ENCODE measurements at regions not wholly inside any gene's neighbourhood (a gene's known extent, or its start where the extent isn't known, plus 50 kb on each side); places are given as distances from the start of the nearest gene placed in this dataset.

DNA sequence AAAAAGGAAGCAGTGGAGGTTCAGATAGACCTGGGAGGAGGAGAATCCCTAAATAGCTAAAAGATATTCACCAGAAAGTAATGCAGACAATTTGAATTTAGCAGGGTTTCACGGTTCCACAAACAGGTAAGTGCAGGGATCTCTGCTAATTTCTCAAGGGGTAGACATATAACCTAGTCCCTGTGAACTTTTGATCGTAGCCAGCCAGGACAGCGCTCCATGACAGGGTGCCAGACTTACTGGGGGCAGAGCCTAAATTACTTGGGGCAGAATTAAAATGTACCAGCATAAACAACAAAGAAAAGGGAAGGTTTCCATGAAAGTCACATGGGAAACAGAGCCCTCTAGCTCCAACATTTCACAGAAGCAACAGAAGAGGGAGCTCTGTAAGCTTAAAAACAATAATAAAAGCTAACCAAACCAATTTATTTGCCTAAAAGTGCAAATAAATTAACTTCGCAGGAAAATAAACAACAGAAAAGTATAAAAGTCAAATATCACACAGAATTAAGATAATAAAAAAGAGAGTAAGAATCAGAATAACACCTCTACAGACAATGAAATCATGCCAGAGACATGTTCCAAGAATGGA, 198.3 kb downstream of the DUSP10 start:
- TF ChIP-seq, protein P1, sequence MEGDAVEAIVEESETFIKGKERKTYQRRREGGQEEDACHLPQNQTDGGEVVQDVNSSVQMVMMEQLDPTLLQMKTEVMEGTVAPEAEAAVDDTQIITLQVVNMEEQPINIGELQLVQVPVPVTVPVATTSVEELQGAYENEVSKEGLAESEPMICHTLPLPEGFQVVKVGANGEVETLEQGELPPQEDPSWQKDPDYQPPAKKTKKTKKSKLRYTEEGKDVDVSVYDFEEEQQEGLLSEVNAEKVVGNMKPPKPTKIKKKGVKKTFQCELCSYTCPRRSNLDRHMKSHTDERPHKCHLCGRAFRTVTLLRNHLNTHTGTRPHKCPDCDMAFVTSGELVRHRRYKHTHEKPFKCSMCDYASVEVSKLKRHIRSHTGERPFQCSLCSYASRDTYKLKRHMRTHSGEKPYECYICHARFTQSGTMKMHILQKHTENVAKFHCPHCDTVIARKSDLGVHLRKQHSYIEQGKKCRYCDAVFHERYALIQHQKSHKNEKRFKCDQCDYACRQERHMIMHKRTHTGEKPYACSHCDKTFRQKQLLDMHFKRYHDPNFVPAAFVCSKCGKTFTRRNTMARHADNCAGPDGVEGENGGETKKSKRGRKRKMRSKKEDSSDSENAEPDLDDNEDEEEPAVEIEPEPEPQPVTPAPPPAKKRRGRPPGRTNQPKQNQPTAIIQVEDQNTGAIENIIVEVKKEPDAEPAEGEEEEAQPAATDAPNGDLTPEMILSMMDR (conservative IDR thresholded peaks at IDR 0.05), result peak; percentile 82
- TF ChIP-seq ZFX (IDR thresholded peaks at IDR 0.05), result no peak
